T1000 (cell line): ENCODE measurements at regions not wholly inside any gene's neighbourhood (a gene's known extent, or its start where the extent isn't known, plus 50 kb on each side); places are given as distances from the start of the nearest gene placed in this dataset.

Experiments used
- DNase-seq: peaks from one replicate; lab custom pipeline; 2025; ENCODE audit warnings: mixed read lengths; lab: John Stamatoyannopoulos, UW

GRCh38 chr1:29835406-29835805 lies 599.1 kb downstream of the PTPRU start:
- no peak for DNase-seq

GRCh38 chr1:29833581-29833980 lies 597.3 kb downstream of the PTPRU start:
- DNase-seq, result no peak

GRCh38 chr1:29832936-29833335 lies 596.6 kb downstream of the PTPRU start:
- DNase-seq, result no peak

- no peak for DNase-seq
Measured at GRCh38 chr1:29832471-29832870, 596.1 kb downstream of the PTPRU start.

GRCh38 chr1:29831500-29832117 lies 595.3 kb downstream of the PTPRU start:
- no peak for DNase-seq

GRCh38 chr1:29830916-29831315 lies 594.6 kb downstream of the PTPRU start:
- no peak for DNase-seq

- DNase-seq, result no peak
Measured at GRCh38 chr1:29830383-29830782, 594.1 kb downstream of the PTPRU start.

GRCh38 chr1:29829448-29830344 lies 593.4 kb downstream of the PTPRU start:
- DNase-seq, result no peak

- DNase-seq, result no peak
Measured at GRCh38 chr1:29828526-29829447, 592.5 kb downstream of the PTPRU start.

- no peak for DNase-seq
Measured at GRCh38 chr1:29827801-29828525, 591.6 kb downstream of the PTPRU start.

- no peak for DNase-seq
Measured at GRCh38 chr1:29827237-29827750, 591.0 kb downstream of the PTPRU start.

GRCh38 chr1:29826646-29827045 lies 590.3 kb downstream of the PTPRU start:
- no peak for DNase-seq

- DNase-seq, result no peak
Measured at GRCh38 chr1:29825941-29826415, 589.7 kb downstream of the PTPRU start.

- DNase-seq, result no peak
Measured at GRCh38 chr1:29825274-29825940, 589.1 kb downstream of the PTPRU start.

GRCh38 chr1:29824511-29825273 lies 588.4 kb downstream of the PTPRU start:
- no peak for DNase-seq

GRCh38 chr1:29824025-29824424 lies 587.7 kb downstream of the PTPRU start:
- no peak for DNase-seq

- DNase-seq, result no peak
Measured at GRCh38 chr1:29823561-29823960, 587.2 kb downstream of the PTPRU start.

GRCh38 chr1:29821605-29822004 lies 585.3 kb downstream of the PTPRU start:
- DNase-seq, result no peak

- DNase-seq, result no peak
Measured at GRCh38 chr1:29820401-29820800, 584.1 kb downstream of the PTPRU start.
